BJ (cell line): ENCODE measurements at regions not wholly inside any gene's neighbourhood (a gene's known extent, or its start where the extent isn't known, plus 50 kb on each side); places are given as distances from the start of the nearest gene placed in this dataset.

Source experiments
- CTCF ChIA-PET: fragments of 350-600 bp; formaldehyde crosslinking; extraction: SDS; loops from one replicate; lab custom pipeline; 2021; ENCODE audit warnings: antibody characterized with exemption, inconsistent platforms; lab: Yijun Ruan, JAX
- POLR2A ChIA-PET: fragments of 300-600 bp; sonication (Branson Sonifier 250); formaldehyde crosslinking; extraction: SDS; loops from one replicate; lab custom pipeline; 2021; ENCODE audit warnings: antibody characterized with exemption; lab: Charles Lee
- DNase-seq: peaks from one replicate; pipeline ENCODE4 v3.0.0-alpha.2; 2011; ENCODE audit warnings: low read depth
- H3K27me3 ChIP-seq: 2 replicates; pipeline ENCODE4 v1.6.0; 2011; ENCODE audit warnings: low read length; ENCODE audit not compliant: control insufficient read depth, insufficient read depth
- H3K36me3 ChIP-seq: 2 replicates; pipeline ENCODE4 v1.5.1; 2011; ENCODE audit warnings: low read length; ENCODE audit not compliant: control insufficient read depth, insufficient read depth
- H3K4me3 ChIP-seq: 2 replicates; pipeline ENCODE4 v1.5.1; 2011; ENCODE audit warnings: low read depth, mild to moderate bottlenecking, control low read depth, low read length
- TF ChIP-seq, protein P1 (sequence below): IDR thresholded peaks from 2 replicates; pipeline ENCODE4 v1.5.1; 2011; ENCODE audit warnings: low read depth, mild to moderate bottlenecking, control low read depth, inconsistent platforms, low read length, moderate library complexity; ENCODE audit not compliant: insufficient read depth

DNA sequence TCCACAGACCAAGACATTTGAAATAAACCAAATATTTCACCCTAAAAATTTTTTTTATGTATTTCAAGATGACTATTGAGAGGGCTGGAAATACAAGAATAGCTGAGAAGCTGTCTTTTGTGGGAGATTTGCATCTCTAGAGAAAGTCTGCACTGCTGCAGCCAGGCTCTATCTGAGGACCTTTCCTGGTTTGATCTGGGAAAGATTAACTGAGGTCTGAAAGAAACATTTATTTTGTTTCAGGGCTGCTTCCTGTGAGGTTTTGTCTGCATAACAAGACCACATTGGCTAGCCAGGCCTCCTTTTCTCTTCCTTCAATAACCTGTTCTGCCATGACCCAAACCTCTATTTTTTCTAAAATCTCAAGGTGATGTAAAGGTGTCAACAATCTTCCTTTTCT lies 117.5 kb upstream of the ARHGEF26 start:
- H3K4me3 ChIP-seq = no peak overlapping the region
- DNase-seq = no peak
- ChIA-PET CTCF (no interaction called here), POLR2A (no interaction called here)
- H3K27me3 ChIP-seq = no peaks in the 10 kb centered on the region
- TF ChIP-seq, protein P1, sequence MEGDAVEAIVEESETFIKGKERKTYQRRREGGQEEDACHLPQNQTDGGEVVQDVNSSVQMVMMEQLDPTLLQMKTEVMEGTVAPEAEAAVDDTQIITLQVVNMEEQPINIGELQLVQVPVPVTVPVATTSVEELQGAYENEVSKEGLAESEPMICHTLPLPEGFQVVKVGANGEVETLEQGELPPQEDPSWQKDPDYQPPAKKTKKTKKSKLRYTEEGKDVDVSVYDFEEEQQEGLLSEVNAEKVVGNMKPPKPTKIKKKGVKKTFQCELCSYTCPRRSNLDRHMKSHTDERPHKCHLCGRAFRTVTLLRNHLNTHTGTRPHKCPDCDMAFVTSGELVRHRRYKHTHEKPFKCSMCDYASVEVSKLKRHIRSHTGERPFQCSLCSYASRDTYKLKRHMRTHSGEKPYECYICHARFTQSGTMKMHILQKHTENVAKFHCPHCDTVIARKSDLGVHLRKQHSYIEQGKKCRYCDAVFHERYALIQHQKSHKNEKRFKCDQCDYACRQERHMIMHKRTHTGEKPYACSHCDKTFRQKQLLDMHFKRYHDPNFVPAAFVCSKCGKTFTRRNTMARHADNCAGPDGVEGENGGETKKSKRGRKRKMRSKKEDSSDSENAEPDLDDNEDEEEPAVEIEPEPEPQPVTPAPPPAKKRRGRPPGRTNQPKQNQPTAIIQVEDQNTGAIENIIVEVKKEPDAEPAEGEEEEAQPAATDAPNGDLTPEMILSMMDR = no peak
- H3K36me3 ChIP-seq = no peaks in the 10 kb centered on the region

DNA sequence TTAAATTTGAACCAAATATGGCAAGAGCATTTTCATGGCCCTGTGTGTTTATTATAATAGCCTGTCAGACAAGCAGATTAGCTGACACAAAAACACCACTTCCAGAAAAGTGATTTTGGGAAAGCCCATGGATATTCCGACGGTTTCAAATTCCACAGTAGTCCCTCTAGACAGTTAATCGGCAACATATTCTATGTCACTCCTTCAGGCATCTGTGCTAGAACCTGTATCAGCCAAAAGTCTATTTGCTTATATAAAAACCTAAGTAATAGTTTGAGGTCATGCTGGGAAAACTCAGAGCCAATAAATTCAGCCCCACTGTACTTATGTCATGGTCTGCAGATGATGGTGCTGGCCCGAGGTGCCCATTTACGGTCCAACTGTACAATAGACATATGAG lies 110.2 kb upstream of the ARHGEF26 start:
- no peaks in the 10 kb centered on the region for H3K36me3 ChIP-seq
- H3K4me3 ChIP-seq = no peak overlapping the region
- CTCF ChIA-PET = interaction anchor here (0.7 kb wide), 1 partner anchor 644 kb away, joined by 3 read pairs; no protein-coding TSS in a partner anchor
- TF ChIP-seq, protein P1 = no peak
- no peaks in the 10 kb centered on the region for H3K27me3 ChIP-seq
- POLR2A ChIA-PET = no interaction called here
- DNase-seq = no peak

DNA sequence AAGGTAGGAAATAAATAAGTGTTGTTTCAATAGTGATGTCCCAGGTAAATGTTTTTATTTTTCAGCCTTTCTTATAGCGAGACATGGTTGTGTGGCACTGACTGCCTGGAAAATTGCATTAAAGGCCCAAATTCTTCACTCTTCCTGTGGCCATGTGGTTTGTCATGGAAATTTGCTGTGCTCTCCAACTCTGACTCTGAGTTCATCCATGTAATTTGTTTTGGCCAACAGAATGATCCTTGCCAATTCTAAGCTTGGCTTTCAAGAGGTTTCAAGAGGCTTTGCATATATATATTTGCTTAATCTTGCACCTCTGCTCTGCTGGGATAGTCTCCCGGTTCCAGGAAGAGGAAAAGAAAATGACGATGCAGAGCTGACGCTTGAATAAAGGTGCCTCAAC lies 107.5 kb upstream of the ARHGEF26 start:
- ChIA-PET CTCF (no interaction called here), POLR2A (no interaction called here)
- no peak for DNase-seq
- no peaks in the 10 kb centered on the region for H3K36me3 ChIP-seq
- TF ChIP-seq, protein P1 = no peak
- H3K27me3 ChIP-seq = no peaks in the 10 kb centered on the region
- no peak overlapping the region for H3K4me3 ChIP-seq

DNA sequence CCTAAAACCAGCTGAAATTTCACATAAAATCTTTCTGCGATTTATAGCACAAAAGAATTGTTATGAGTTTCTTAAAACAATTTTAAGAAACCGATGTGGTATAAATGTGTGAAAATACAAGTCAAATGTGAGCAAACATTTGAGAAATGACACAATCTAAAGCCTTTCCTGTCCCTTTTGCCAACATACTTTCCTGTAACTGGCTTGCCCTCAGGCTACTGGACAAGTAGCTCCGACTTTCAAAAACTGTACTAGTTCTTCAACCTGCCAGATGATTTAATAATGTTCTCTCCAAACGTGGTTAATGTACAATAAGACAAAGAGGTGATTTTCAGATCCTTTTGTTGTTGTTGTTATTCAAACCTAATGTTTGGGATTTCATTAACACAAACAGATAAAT lies 105.9 kb upstream of the ARHGEF26 start:
- DNase-seq = no peak
- Histone ChIP-seq H3K27me3 (no peaks in the 10 kb centered on the region), H3K36me3 (no peaks in the 10 kb centered on the region), H3K4me3 (no peak overlapping the region)
- POLR2A ChIA-PET = no interaction called here
- TF ChIP-seq, protein P1 = no peak
- CTCF ChIA-PET = no interaction called here

DNA sequence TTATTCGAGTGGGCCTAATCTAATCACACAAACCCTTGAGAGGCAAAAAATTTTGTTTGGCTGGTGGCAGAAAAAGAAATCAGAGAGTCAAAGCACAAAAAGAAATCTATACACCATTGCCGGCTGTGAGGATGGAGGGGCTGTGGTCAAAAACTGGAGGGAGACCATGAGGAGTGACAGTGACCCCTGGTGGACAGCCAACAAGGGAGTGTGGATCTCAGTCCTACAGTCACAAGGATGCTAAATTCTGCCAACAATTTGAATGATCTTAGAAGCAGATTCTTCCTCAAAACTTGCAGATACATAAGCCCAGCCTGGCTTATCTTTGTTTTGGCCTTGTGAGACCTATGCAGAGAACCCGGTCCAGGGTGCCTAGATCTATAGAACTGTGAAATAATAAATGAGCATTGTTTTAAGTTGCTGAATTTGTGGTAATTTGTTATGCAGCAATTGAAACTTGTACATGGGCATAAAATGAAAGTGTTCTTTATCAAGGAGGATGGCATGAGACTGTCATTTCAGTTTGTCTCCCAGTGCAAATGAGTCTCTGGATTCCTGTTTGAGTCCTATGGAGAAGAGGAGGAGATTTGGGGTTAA lies 103.0 kb upstream of the ARHGEF26 start:
- DNase-seq = no peak
- no peaks in the 10 kb centered on the region for H3K27me3 ChIP-seq
- no peaks in the 10 kb centered on the region for H3K36me3 ChIP-seq
- TF ChIP-seq, protein P1 = peak; percentile 53
- ChIA-PET POLR2A (no interaction called here), CTCF (interaction anchor here (0.6 kb wide), 1 partner anchor 337 kb away, joined by 4 read pairs; no protein-coding TSS in a partner anchor)
- H3K4me3 ChIP-seq = no peak overlapping the region
